HEK293T (cell line): ENCODE measurements at regions not wholly inside any gene's neighbourhood (a gene's known extent, or its start where the extent isn't known, plus 50 kb on each side); places are given as distances from the start of the nearest gene placed in this dataset.

ENCODE experiments used
- FOXK2 ChIP-seq: fragments of 450-650 bp; IDR thresholded peaks from 2 replicates; pipeline ENCODE4 v1.6.1; 2016; ENCODE audit warnings: mild to moderate bottlenecking
- FOXM1 ChIP-seq: fragments of 450-650 bp; IDR thresholded peaks from 2 replicates; pipeline ENCODE4 v1.6.1; 2017; ENCODE audit warnings: mild to moderate bottlenecking, borderline replicate concordance
- HDGF ChIP-seq: fragments of 450-650 bp; IDR thresholded peaks from 2 replicates; pipeline ENCODE4 v1.6.1; 2017; ENCODE audit warnings: antibody characterized with exemption, borderline replicate concordance
- SUZ12 ChIP-seq: fragments of 450-650 bp; IDR thresholded peaks from 2 replicates; pipeline ENCODE4 v1.6.1; 2016; ENCODE audit warnings: mild to moderate bottlenecking
- TARDBP ChIP-seq: fragments of 450-650 bp; IDR thresholded peaks from 2 replicates; pipeline ENCODE4 v1.6.1; 2016

GRCh38 chr12:124706363-124706762 lies 139.0 kb upstream of the NCOR2 start:
- TF ChIP-seq FOXM1 (no peak), HDGF (no peak), SUZ12 (no peak), TARDBP (no peak), FOXK2 (no peak)
